Esophagus squamous epithelium (tissue), 4 donors: ENCODE measurements at regions not wholly inside any gene's neighbourhood (a gene's known extent, or its start where the extent isn't known, plus 50 kb on each side); places are given as distances from the start of the nearest gene placed in this dataset.

Experiments used
- CTCF ChIP-seq, 6 experiments: fragments of 450-650 bp in 4 of 6; fragments of 200-600 bp in 2 of 6; sonication (generic) in 2 of 6; IDR thresholded peaks; one replicate each; pipeline ENCODE4 v1.5.1; 2016 to 2019; ENCODE audit warnings: antibody characterized with exemption in 6 of 6, mild to moderate bottlenecking in 4 of 6, moderate library complexity in 4 of 6
- POLR2A ChIP-seq, 4 donors: fragments of 450-650 bp; IDR thresholded peaks; one replicate each; pipeline ENCODE4 v1.6.1; 2017; ENCODE audit warnings: antibody characterized with exemption in 4 of 4, mild to moderate bottlenecking in 4 of 4, moderate library complexity in 3 of 4

DNA sequence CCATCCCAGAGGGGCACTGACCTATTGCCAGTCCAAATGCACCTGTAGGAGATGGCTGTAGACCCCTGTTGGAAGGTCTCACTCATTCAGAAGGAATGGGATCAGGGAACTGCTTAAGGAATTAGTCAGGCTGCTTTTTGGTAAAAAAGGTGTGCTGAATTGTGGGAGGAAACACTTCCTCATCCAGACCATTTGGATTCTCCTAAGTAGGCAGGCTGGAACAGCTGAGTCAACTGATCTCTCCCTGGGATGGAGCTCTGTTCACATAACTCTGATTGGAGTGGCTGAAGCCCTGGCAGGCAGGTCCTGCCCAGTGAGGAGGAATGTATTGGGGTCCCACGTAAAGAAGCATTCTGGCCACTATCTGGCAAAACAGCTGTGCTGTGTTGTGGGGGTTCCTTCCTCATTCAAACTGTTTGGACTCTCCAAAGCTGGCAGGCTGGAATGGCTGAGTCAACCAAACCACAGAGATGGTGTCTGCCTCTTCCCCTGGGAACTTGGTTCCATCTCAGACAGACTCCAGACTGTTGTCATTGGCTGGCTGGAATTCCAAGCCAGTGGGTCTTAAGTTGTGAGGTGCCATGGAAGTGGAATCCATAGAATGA is 70.7 kb upstream of the PDC start:
- TF ChIP-seq CTCF (IDR thresholded peaks at IDR 0.05) (no peak), POLR2A (IDR thresholded peaks at IDR 0.05) (no peak)
